Mesenchymal stem cell (in vitro differentiated cells and primary cell): ENCODE measurements at regions not wholly inside any gene's neighbourhood (a gene's known extent, or its start where the extent isn't known, plus 50 kb on each side); places are given as distances from the start of the nearest gene placed in this dataset.

Source experiments
- DNase-seq: peaks from one replicate; pipeline ENCODE4 v3.0.0-alpha.2; 2013
- H2AFZ ChIP-seq: one replicate; pipeline ENCODE4 v1.6.1; 2013; ENCODE audit warnings: low read depth, mild to moderate bottlenecking, control low read depth, inconsistent platforms, low read length, moderate library complexity
- H2AK5ac ChIP-seq: 2 replicates; pipeline ENCODE4 v1.6.1; 2013; ENCODE audit warnings: low read length, moderate library complexity, mild to moderate bottlenecking, inconsistent platforms; ENCODE audit not compliant: severe bottlenecking
- H2BK120ac ChIP-seq: one replicate; pipeline ENCODE4 v1.6.1; 2013; ENCODE audit warnings: low read depth, mild to moderate bottlenecking, inconsistent platforms, low read length, moderate library complexity
- H2BK12ac ChIP-seq, 2 experiments: one replicate each; pipeline ENCODE4 v1.6.1; 2013; ENCODE audit warnings: inconsistent platforms in 2 of 2, low read length in 2 of 2, mild to moderate bottlenecking in 2 of 2, moderate library complexity in 2 of 2, control low read depth in 1 of 2
- H2BK15ac ChIP-seq: one replicate; pipeline ENCODE4 v1.6.1; 2013; ENCODE audit warnings: mild to moderate bottlenecking, low read depth, inconsistent platforms; ENCODE audit not compliant: poor library complexity, severe bottlenecking
- H2BK5ac ChIP-seq: 2 replicates; pipeline ENCODE4 v1.6.1; 2013; ENCODE audit warnings: low read depth, mild to moderate bottlenecking, low read length, control low read depth, inconsistent platforms; ENCODE audit not compliant: poor library complexity, severe bottlenecking
- H3K14ac ChIP-seq, 2 experiments: one replicate each; pipeline ENCODE4 v1.6.1; 2013; ENCODE audit warnings: inconsistent platforms in 2 of 2, low read length in 2 of 2, control low read depth in 1 of 2, mild to moderate bottlenecking in 1 of 2, moderate library complexity in 1 of 2
- H3K18ac ChIP-seq, 2 experiments: one replicate each; pipeline ENCODE4 v1.6.1; 2013; ENCODE audit warnings: inconsistent platforms in 2 of 2, low read length in 2 of 2, control low read depth in 1 of 2, low read depth in 1 of 2, mild to moderate bottlenecking in 1 of 2
- H3K23ac ChIP-seq, 2 experiments: one replicate each; pipeline ENCODE4 v1.6.1; 2013; ENCODE audit warnings: inconsistent platforms in 2 of 2, low read length in 2 of 2, mild to moderate bottlenecking in 2 of 2, moderate library complexity in 2 of 2, control low read depth in 1 of 2
- H3K27ac ChIP-seq: 2 replicates; pipeline ENCODE4 v1.5.1; 2013; ENCODE audit warnings: mild to moderate bottlenecking, moderate library complexity, low read length, control low read depth, inconsistent platforms; ENCODE audit not compliant: poor library complexity, severe bottlenecking
- H3K27me3 ChIP-seq, 2 experiments: 2 replicates each; pipeline versions ENCODE4 v1.6.1 to v1.7.0; 2013; ENCODE audit warnings: low read length in 2 of 2, mild to moderate bottlenecking in 2 of 2, moderate library complexity in 2 of 2, control low read depth in 1 of 2, inconsistent platforms in 1 of 2; ENCODE audit not compliant: control insufficient read depth in 1 of 2, insufficient read depth in 1 of 2
- H3K36me3 ChIP-seq, 2 experiments: 2 replicates each; pipeline versions ENCODE4 v1.6.1 to v1.7.0; 2013; ENCODE audit warnings: low read length in 2 of 2, control low read depth in 1 of 2, inconsistent platforms in 1 of 2, low read depth in 1 of 2, mild to moderate bottlenecking in 1 of 2; ENCODE audit not compliant: insufficient read depth in 2 of 2, control insufficient read depth in 1 of 2
- H3K4ac ChIP-seq, 2 experiments: one replicate each; pipeline ENCODE4 v1.6.1; 2013; ENCODE audit warnings: inconsistent platforms in 2 of 2, low read length in 2 of 2, mild to moderate bottlenecking in 2 of 2, moderate library complexity in 2 of 2, control low read depth in 1 of 2, low read depth in 1 of 2
- H3K4me1 ChIP-seq: 2 replicates; pipeline ENCODE4 v1.6.1; 2013; ENCODE audit warnings: low read depth, low read length, control low read depth; ENCODE audit not compliant: control insufficient read depth, insufficient read depth
- H3K4me2 ChIP-seq: 2 replicates; pipeline ENCODE4 v1.6.1; 2013; ENCODE audit warnings: low read length, mild to moderate bottlenecking, inconsistent platforms; ENCODE audit not compliant: poor library complexity, severe bottlenecking
- H3K4me3 ChIP-seq, 2 experiments: 2 replicates each; pipeline versions ENCODE4 v1.5.1 to v1.7.0; 2013; ENCODE audit warnings: low read length in 2 of 2, mild to moderate bottlenecking in 2 of 2, control low read depth in 1 of 2, low read depth in 1 of 2; ENCODE audit not compliant: insufficient read depth in 1 of 2
- H3K79me1 ChIP-seq: replicated peaks from 2 replicates; pipeline ENCODE4 v1.6.1; 2013; ENCODE audit warnings: mild to moderate bottlenecking, control low read depth, low read length, inconsistent platforms; ENCODE audit not compliant: poor library complexity, severe bottlenecking
- H3K9ac ChIP-seq: 2 replicates; pipeline ENCODE4 v1.7.0; 2013; ENCODE audit warnings: mild to moderate bottlenecking, low read length, moderate library complexity
- H3K9me3 ChIP-seq: 2 replicates; pipeline ENCODE4 v1.7.0; 2013; ENCODE audit warnings: mild to moderate bottlenecking, low read length; ENCODE audit not compliant: control insufficient read depth
- H4K8ac ChIP-seq: one replicate; pipeline ENCODE4 v1.6.1; 2013; ENCODE audit warnings: inconsistent platforms, mild to moderate bottlenecking, low read length, moderate library complexity
- H4K91ac ChIP-seq: one replicate; pipeline ENCODE4 v1.6.1; 2013; ENCODE audit warnings: mild to moderate bottlenecking, low read length, inconsistent platforms
- WGBS: methylation state at CpG from one replicate; pipeline ENCODE4 v1.1.7; 2013; ENCODE audit warnings: mixed read lengths; 5-methylcytosine and 5-hydroxymethylcytosine counted together

DNA sequence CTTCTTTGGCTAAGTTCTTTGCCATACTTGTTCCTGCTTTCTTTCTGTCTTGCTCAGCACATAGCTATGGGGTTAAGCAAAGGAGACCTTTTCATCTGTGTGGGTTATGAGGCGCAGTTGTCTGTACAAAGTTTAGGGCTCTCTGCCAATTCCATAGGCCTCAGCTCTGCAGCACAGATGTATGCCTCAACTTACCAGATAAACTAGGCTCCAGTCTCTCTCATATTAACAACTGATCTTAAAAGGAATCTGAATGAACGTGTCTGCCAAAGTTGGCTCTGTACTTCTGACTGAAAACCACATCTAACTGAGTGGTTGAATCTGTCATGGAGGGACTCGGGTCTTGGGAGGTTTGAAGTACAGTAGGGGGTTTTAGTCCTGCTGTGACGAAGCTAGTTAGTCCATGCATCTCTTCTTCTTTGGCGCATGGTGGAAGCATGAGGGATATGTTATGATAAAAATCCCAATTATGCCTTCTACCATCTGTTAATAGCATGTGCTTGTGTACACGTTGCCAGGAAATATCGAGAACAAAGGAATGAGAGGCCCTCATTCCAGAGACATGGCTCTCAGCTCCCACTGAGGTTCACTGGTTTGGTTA is 114.6 kb upstream of the TSC22D2 start:
- H3K14ac ChIP-seq, result no peak overlapping the region
- H3K18ac ChIP-seq, result peak overlapping the region; percentile 16 to 26
- H3K4me1 ChIP-seq, result peaks cover 4% of the 10 kb centered on the region
- H3K79me1 ChIP-seq, result peaks cover 2% of the 10 kb centered on the region
- peak overlapping the region; percentile 39 for H2BK5ac ChIP-seq
- WGBS, result 74% methylated on average over 6 of the region's 7 CpGs
- H2BK12ac ChIP-seq, result peak overlapping the region; percentile 39 to 77
- peak overlapping the region; percentile 86 for H4K91ac ChIP-seq
- H2BK15ac ChIP-seq, result peak overlapping the region; percentile 52
- no peak overlapping the region for H3K4ac ChIP-seq
- H3K36me3 ChIP-seq, result no peaks in the 10 kb centered on the region
- H3K4me3 ChIP-seq, result no peak overlapping the region
- H3K23ac ChIP-seq, result no peak overlapping the region
- H2AK5ac ChIP-seq, result peak overlapping the region; percentile 73
- H3K9ac ChIP-seq, result peak overlapping the region; percentile 31
- H3K4me2 ChIP-seq, result no peak overlapping the region
- peak overlapping the region; percentile 42 for H2BK120ac ChIP-seq
- DNase-seq, result peak; percentile 56
- H3K27me3 ChIP-seq, result no peaks in the 10 kb centered on the region
- H3K9me3 ChIP-seq, result no peaks in the 10 kb centered on the region
- peak overlapping the region; percentile 69 for H4K8ac ChIP-seq
- H2AFZ ChIP-seq, result no peak overlapping the region
- peak overlapping the region; percentile 97 for H3K27ac ChIP-seq

DNA sequence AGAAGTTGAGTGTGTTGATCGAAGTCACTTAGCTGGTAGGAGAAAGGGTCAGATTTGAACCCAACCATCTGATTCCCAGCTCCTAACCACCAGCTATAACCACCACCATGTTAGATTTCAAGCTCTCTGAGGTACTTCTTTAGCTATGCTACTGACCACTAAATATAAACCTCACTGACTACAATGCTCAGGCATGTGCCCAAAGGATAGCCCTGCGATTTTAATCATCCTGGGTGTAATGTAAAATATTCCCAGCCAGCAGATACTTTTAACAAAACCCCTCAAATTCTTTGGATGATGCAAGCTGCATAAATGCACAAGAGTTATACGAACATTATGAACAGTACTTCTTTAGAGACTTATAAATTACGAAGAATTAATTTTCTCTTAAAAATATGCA is 115.2 kb upstream of the TSC22D2 start:
- WGBS, result 52% methylated on average over 2 of the region's 4 CpGs
- Histone ChIP-seq H2AK5ac (no peak overlapping the region), H3K9ac (peak overlapping the region; percentile 31), H2BK120ac (no peak overlapping the region), H3K4me3 (no peak overlapping the region), H3K4me2 (no peak overlapping the region), H3K9me3 (no peaks in the 10 kb centered on the region), H3K4me1 (peaks cover 4% of the 10 kb centered on the region), H2BK5ac (peak overlapping the region; percentile 84), H3K18ac (no peak overlapping the region), H3K23ac (no peak overlapping the region), H3K4ac (no peak overlapping the region), H4K91ac (no peak overlapping the region), H3K27me3 (no peaks in the 10 kb centered on the region), H3K14ac (no peak overlapping the region), H3K36me3 (no peaks in the 10 kb centered on the region), H2BK15ac (no peak overlapping the region), H2BK12ac (no peak overlapping the region), H3K27ac (peak overlapping the region; percentile 97), H4K8ac (no peak overlapping the region), H3K79me1 (peaks cover 2% of the 10 kb centered on the region), H2AFZ (no peak overlapping the region)
- DNase-seq, result peak; percentile 63

DNA sequence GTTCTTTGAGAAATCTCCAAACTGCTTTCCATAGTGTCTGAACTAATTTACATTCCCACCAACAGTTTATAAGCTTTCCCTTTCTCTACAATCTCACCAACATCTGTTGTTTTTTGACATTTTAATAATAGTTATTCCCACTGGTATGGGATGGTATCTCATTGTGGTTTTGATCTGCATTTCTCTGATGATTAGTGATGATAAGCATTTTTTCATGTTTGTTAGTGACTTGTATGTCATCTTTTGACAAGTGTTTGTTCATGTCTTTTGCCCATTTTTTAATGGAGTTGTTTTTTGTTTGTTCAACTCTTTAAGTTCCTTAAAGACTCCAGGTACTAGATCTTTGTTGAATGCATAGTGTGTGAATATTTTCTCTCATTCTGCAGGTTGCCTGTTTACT is 116.6 kb upstream of the TSC22D2 start:
- Histone ChIP-seq H2AFZ (no peak overlapping the region), H3K27me3 (no peaks in the 10 kb centered on the region), H2BK12ac (no peak overlapping the region), H3K9ac (no peak overlapping the region), H2BK120ac (no peak overlapping the region), H2AK5ac (no peak overlapping the region), H3K14ac (no peak overlapping the region), H4K91ac (no peak overlapping the region), H3K4me3 (no peak overlapping the region), H2BK15ac (no peak overlapping the region), H3K79me1 (no peaks in the 10 kb centered on the region), H3K18ac (no peak overlapping the region), H3K27ac (no peak overlapping the region), H3K9me3 (no peaks in the 10 kb centered on the region), H3K36me3 (no peaks in the 10 kb centered on the region), H3K4me2 (no peak overlapping the region), H3K23ac (no peak overlapping the region), H3K4ac (no peak overlapping the region), H3K4me1 (peaks cover 4% of the 10 kb centered on the region), H2BK5ac (no peak overlapping the region), H4K8ac (no peak overlapping the region)
- DNase-seq, result no peak

DNA sequence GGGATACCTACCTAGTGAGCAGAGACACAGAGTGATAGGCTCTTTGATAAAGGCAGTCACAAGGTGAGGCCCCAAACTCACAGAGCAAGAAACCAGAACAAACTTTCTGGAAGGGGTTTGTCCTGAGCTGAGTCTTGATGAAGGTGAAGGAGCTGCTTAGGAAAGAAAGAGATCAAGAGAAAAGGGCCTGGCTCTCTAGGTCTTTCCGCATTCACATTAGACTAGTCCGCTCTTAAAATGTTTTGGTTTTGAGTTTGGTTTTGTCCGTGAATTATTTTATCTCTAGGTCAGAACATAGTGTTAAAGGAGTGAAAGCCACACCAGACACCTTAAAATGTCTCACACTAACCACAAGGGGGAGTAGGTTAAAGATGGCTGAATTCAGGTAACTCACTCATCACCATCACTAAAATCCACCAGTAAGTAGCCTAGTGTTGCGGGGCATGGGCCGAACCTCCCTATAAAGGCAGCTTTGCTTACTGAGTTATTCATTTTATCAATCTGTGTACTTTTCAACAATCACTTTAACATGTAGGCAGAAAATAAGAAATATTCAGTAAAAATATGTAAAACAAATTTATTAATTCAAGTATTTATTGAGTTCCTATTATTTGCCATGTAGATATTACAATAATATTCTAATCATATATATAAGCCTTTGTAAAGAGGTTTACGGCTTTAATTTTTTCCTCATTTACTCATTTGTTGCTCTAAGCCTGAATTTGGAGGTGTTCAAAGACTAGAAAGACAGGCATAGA is 121.5 kb upstream of the TSC22D2 start:
- Histone ChIP-seq H2AK5ac (no peak overlapping the region), H2AFZ (no peak overlapping the region), H3K36me3 (no peaks in the 10 kb centered on the region), H3K4me1 (no peaks in the 10 kb centered on the region), H2BK120ac (no peak overlapping the region), H3K79me1 (no peaks in the 10 kb centered on the region), H4K91ac (no peak overlapping the region), H3K4me2 (no peak overlapping the region), H4K8ac (no peak overlapping the region), H3K4me3 (no peak overlapping the region), H3K27me3 (no peaks in the 10 kb centered on the region), H3K18ac (no peak overlapping the region), H2BK5ac (no peak overlapping the region), H3K14ac (no peak overlapping the region), H2BK15ac (no peak overlapping the region), H3K27ac (no peak overlapping the region), H2BK12ac (peak overlapping the region in 1 of 2 experiments; percentile 63), H3K9ac (no peak overlapping the region), H3K23ac (no peak overlapping the region), H3K9me3 (peaks cover 7% of the 10 kb centered on the region), H3K4ac (no peak overlapping the region)
- peak; percentile 60 for DNase-seq
- 92% methylated on average over 4 of the region's 6 CpGs for WGBS
